Stimulated activated CD8-positive, alpha-beta memory T cell treated with anti-CD3 and anti-CD28 coated beads, Interleukin-2, amount 100 ng/mL, for 1 hour (primary cell): ENCODE measurements at regions not wholly inside any gene's neighbourhood (a gene's known extent, or its start where the extent isn't known, plus 50 kb on each side); places are given as distances from the start of the nearest gene placed in this dataset.

Source experiments
- DNase-seq, 2 donors: peaks; one replicate each; pipeline ENCODE4 v3.0.0-alpha.2; 2020; ENCODE audit warnings: low read depth in 2 of 2

- DNase-seq: no peak
These were observed 96.9 kb upstream of the GLS start for GRCh38 chr2:190783513-190784263.

- no peak for DNase-seq
These were observed 95.3 kb upstream of the GLS start for GRCh38 chr2:190785334-190785733.

DNA sequence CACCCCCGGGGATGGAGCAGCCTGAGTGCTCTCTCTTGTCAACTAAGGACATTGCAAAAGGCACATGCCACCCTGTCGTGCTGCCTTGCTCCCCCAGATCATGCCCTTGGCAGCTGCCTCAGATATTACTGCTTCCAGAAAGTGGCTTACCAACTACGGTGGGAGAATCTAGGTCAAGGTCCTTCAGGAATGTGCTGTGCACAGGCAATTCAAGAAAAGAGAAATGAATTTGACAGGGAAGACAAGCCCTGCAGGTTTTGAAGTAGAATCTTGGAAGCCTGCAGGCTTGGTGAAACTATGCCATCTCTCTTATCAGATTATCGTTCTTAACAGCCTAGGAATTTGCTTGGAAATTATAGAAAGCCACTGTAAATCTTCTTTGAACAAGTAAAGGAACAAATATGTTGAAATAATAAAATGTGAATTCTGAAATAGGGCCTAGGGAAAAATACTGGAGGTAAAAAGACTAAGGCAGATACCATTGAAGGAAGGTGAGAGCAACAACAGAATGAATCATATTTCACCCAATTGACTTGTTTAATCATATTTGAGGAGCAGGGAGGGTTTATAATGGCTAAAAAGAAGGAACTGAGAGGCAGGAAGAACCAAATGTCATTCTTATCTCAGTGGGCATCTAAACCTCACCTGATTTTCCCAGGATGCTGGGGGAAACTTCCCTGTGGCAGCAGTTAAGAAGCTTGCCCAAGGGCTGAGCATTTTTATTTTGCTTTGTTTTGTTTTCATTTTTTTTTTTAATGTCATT, 94.0 kb upstream of the GLS start:
- no peak for DNase-seq

DNA sequence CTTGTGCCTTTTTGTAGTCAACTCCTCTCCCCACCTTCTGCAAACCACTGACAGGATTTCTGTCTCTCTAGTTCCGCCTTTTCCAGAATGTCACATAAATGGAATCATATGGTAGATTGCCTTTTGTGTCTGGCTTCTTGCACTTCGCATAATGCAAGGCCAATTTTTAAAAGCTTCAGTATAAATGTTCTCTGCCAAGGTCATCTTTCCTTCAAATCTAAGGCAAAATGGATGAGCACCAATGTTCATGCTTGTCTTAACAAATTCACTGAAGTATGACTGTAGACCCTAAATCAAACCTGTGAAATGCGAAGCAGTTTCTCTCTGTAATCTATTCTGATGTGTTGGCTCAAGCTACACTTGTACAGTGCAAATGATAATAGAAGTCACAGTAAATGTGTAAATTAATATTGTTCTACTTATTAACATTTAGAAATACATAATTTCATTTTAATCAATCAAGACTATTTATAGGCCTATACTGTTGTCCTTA, 92.8 kb upstream of the GLS start:
- no peak for DNase-seq

DNA sequence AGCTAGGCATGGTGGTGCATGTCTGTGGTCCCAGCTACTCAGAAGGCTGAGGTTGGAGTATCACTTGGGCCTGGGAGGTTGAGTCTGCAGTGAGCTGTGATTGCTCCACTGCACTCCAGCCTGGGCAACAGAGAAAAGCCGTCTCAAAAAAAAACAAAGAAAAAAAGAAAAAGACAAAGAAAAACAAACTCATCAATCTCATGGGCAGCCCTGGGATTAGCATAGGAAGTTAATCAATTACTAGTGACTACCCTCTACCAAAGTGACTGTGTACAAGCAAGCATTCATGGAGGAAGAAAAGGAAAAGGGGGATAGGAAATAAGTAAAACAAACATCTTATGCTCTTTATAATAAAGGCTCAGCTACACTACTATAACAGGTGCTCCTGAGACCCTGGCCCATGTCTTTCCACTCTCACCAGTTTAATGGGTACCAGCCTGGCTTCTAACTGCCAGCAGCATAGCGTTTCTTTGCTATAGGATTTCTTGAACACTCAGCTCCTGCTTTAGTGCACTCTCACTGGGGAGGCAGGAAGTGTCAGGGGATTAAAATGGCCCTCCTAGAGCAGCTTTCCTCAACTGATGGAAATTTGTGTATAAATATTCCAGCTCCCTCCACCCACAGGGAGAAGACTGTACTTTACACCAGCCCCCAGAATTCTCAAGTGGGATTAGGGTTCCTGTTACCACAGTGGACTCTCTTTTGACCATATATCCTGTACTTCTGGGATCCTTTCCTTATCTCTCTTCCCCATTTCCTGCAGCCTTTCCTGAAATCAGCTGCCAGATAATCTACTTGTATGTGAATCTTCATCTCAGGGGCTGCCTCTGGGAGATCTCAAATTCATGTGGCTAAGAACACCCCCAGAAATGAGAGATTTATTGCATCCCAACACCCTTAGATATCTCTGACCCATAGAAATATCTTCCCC, 91.3 kb upstream of the GLS start:
- DNase-seq: no peak

DNA sequence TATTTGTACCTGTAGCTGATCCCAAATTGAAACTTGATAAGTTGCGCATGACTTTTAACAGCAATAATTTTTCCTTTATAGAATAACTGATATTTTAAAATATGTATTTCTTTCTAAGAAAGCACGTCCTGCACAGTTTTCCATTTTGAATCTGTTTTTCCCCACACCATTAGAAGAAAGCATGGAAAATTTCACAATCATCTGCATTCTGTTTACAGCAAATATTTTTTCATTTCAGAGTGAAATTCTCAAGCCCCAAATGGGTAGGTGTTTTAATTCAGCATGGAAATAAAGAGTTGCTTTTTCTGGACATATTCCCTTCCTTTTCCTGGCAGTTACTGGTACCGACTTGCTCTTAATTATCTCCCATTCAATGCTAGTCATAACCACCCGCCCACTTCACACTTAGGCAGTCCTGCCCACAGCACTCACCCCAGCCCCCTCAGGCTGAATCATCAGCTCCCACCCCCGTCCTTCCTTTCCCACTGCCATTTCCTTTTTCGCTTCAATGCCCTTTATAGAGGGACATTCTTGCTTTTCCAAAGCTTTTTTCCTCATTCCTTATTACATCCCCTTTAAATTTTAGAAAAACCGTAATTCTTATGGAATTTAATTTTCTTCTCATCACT, 89.2 kb upstream of the GLS start:
- no peak for DNase-seq

DNA sequence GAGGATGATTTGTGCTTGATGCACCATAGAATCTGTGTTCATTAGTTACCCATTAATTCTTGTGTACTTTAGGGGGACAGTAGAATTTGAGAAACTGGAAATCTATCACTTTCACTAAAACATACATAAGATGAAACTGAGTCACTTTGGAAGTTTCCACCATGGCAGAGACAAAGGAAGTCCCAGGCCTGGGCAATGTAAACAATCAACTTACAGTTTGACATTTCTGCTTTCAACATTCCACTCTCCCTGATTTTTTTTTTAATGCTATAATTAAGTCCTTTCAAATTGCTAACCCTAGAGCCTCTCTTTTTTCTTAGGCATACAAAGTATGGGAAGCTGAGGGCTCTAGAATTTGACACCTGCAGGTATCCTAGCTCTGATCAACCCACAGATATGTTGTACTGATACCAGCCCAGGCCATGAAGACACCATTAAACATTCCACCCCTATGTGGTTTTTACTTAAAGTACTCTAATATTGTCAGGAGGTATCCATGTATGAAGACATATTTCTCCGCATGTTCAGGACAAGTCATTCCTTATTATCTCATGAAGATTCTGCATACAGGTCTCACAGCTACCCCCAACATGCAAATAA, 88.5 kb upstream of the GLS start:
- DNase-seq: no peak

DNA sequence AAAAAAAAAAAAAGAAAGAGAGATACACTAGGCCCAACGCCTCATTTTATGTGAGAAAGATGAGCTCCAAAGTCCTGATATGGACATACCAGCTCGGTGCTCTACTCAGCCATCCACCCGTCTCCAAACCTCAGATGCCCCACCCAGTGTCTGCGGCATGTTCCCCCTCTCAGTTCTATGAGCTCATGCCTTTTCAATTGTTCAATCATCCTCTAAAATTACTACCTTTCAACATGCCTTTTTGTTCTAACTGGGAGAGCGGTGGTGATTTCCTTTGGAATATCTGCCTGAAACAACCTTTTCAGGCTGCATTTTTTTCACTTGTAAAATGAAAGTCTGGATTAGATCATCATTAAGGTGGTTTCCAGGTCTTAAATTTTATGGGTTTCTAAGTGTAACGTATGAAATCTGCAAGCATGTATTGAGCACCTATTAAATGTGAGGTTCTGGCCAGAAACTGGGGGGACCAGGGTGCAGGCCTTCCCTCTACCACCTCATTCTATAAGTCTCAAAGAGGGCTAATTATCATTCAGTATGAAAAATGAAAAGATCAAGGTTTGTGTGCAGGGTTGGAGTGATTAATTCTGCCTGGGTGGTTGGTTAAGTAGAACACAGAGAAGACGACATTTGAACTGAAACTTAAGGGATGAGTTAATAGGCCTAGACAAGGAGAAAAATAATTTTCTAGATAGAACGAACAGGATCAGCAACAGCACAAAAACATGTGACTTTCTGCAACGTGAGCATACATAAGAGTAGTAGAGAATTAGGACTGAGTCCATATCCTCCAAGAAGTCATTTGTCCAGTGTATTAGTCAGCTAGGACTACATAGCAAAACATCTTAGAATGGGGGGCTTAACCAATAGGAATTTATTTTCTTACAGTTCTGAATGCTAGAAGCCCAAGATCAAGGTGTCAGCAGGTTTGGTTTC, 87.4 kb upstream of the GLS start:
- DNase-seq: no peak

GRCh38 chr2:190794377-190794776, 86.2 kb upstream of the GLS start:
- DNase-seq: no peak

DNA sequence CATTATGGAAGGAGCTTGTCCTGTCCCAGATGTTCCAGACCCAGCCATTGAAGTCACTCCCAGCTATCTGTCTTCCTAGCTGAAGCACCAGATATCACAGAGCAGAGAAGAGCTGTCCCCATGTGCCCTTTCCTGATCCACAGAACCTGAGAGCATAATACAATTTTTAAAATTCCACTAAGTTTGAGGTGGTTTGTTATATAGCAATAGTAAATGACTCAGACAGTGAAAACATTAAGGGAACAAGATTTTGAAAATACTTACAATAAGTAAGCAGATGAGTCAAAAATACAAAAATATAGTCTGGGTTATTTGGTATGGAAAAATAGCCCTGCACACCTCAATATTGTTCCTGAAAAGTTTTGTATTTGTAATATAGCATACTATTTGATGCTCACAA, 85.8 kb upstream of the GLS start:
- no peak for DNase-seq

DNA sequence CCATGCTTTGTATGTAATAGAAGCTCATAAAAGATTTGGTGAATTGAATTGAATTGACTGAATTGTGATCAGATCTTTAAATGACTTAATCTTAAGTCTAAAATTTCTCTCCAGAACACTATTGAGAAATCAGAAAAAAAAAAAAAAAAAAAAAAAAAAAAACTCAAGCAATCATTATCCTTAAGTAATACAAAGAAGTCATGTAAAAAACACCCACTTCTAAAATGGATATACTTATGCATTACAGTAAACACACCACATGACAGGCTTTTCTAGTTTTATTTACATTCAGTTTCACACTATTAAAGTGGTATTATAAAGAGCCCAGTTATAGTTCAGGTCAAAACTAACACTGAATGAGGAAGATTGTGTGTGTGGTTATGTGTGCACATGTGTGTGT, 84.9 kb upstream of the GLS start:
- no peak for DNase-seq

DNA sequence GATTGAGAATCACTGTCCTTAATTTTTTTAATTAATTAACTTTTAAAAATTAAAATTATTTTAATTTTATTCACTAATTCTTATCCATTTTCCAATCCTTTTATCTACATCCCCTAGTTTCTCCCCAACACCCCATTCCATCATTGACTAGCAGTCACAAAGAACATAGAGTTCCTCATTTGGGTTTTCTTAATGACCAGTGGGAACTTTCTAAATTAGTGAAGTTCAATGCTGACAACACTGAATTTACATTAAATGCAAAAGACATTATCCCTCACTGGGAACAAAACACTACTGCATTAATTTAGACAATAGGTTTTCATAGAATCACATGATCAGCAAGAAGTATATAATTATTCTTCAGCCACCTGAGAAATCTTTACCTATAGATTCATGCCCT, 80.6 kb upstream of the GLS start:
- DNase-seq: no peak

DNA sequence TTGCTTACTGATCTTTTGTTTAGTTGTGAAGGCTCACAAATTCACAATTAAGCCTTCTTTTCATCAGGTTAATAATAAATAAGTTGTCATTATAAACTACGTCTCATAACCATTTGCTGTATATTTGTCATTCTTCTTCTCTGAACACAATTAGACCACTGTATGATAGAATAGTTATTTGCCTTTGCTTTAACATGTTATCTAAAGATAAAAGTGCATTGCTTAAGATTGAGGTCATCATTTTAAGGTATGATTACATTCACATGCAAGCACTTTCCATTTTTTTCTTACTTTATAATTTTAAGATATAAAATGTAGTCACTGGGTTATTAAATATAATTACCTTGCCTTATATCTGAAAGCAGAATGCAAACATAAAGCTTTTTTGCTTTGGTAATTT, 80.1 kb upstream of the GLS start:
- no peak for DNase-seq

DNA sequence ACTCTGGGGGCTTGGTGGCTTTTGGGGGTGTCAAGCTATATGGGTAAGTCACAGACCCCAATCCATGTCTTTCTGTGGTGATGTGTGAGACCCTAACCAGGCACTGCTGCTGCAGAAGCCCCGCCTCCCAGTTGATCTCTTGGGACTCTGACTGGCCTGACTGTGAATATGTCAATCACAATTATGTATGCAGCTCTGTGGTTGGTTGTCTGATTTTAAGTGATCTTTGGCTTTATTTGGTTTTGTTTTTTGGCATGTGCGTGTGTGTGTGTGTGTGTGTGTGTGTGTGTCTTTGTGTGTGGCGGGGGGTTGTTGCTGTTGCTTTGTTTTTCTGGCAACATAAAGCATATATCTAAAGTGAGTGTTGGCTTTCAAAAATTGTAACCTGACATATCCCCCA, 78.5 kb upstream of the GLS start:
- no peak for DNase-seq

- DNase-seq: no peak
These were observed 77.9 kb upstream of the GLS start for GRCh38 chr2:190802626-190803209.

- DNase-seq: no peak
These were observed 76.3 kb upstream of the GLS start for GRCh38 chr2:190804182-190804795.

DNA sequence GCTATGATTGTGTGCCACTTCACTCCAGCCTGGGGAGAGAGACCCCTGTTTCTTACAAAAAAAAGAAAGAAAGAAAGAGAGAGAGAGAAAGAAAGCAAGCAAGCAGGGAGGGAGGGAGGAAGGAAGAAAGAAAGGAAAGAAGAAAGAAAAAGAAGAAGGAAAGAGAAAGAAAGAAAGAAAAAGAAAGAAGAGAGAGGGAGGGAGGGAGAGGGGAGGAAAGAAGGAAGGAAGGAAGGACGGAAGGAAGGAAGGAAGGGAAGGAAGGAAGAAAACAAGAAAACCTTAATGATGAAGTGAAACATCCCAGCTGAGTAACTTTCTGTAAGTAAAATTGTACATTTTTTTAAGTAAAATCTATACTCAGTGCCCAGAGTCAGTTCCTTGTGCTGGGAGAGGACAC, 75.5 kb upstream of the GLS start:
- DNase-seq: no peak

DNA sequence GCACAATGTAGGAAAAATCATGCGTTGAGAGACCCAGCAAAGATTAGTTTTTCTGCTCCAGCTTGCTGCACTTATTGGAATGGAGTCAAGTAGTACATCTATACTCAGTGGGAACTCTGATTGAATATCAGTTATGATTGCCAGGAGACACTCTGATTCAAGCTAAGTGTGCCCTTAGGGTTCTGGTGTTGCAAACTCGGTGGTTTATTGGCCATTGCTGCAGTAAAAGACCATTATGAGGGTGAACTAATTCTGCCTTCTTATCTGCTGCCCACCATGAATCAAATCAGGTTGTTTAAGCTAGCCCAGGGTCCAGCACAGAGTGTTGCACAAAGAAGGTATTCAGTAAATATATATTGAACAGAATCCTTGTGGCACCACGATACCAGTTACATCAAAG, 74.8 kb upstream of the GLS start:
- DNase-seq: no peak

DNA sequence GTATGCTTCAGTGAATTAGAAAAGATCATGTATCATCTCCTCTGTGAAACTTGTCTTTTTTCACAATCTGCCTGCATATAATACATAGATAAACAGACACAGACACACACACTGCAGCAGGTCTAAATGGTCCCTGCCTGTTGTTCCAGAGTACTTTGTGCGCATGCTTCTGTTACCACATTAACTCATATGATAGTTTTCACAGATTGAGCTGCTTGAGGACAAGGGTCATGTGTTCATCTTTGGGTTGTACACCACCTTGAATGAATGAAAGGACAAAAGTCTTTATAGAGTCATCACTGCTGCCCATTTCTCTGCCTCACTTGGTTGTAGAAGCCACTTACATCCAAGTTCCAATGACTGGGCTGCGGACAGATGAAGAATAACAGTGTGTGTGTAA, 72.7 kb upstream of the GLS start:
- DNase-seq: no peak
